CD4-positive, alpha-beta memory T cell (primary cell): ENCODE measurements at regions not wholly inside any gene's neighbourhood (a gene's known extent, or its start where the extent isn't known, plus 50 kb on each side); places are given as distances from the start of the nearest gene placed in this dataset.
"Not testable (repeated sequence)": the region's sequence is repeated elsewhere in the genome, so short reads cannot be mapped to it uniquely, and the experiment has no call there.

ENCODE experiments used
- CTCF ChIA-PET: fragments of 350-600 bp; sonication (Branson Sonifier 250); formaldehyde crosslinking; loops from one replicate; lab custom pipeline; 2021; ENCODE audit warnings: inconsistent platforms; ENCODE audit not compliant: partially characterized antibody; lab: Charles Lee
- POLR2A ChIA-PET: fragments of 350-600 bp; sonication (Branson Sonifier 250); formaldehyde crosslinking; loops from one replicate; lab custom pipeline; 2021; ENCODE audit not compliant: partially characterized antibody; lab: Charles Lee
- DNase-seq, 5 donors: peaks; one replicate each; pipeline versions ENCODE4 v3.0.0 to v3.0.0-alpha.2; 2020 to 2022; ENCODE audit warnings: mixed read lengths in 1 of 5
- H3K27ac ChIP-seq: one replicate; pipeline ENCODE4 v1.7.0; 2013; ENCODE audit warnings: low read depth, low read length
- H3K27me3 ChIP-seq: 2 replicates; pipeline ENCODE4 v1.7.0; 2013; ENCODE audit warnings: mild to moderate bottlenecking, low read length, moderate library complexity; ENCODE audit not compliant: insufficient read depth
- H3K36me3 ChIP-seq: 2 replicates; pipeline ENCODE4 v1.7.0; 2013; ENCODE audit warnings: mild to moderate bottlenecking, low read length, moderate library complexity; ENCODE audit not compliant: insufficient read depth
- H3K4me1 ChIP-seq: 2 replicates; pipeline ENCODE4 v1.7.0; 2013; ENCODE audit warnings: mild to moderate bottlenecking, low read length, moderate library complexity; ENCODE audit not compliant: insufficient read depth
- H3K4me3 ChIP-seq, 2 donors: one replicate each; pipeline ENCODE4 v1.7.0; 2013; ENCODE audit warnings: low read length in 2 of 2, mild to moderate bottlenecking in 1 of 2
- H3K9me3 ChIP-seq, 2 donors: one replicate each; pipeline ENCODE4 v1.7.0; 2013; ENCODE audit warnings: low read length in 2 of 2, control low read depth in 1 of 2; ENCODE audit not compliant: control insufficient read depth in 1 of 2
- H3K27ac Mint-ChIP-seq, 7 donors: one replicate each; pipeline ENCODE4 v1.8.0; 2020 to 2021; ENCODE audit warnings: mixed read lengths in 7 of 7, mild to moderate bottlenecking in 6 of 7, inconsistent platforms in 3 of 7, moderate library complexity in 3 of 7
- H3K27me3 Mint-ChIP-seq, 2 donors: one replicate each; pipeline ENCODE4 v1.8.0; 2020 to 2021; ENCODE audit warnings: mixed read lengths in 2 of 2
- H3K36me3 Mint-ChIP-seq, 2 donors: one replicate each; pipeline ENCODE4 v1.8.0; 2020 to 2021; ENCODE audit warnings: mixed read lengths in 2 of 2, inconsistent platforms in 1 of 2, mild to moderate bottlenecking in 1 of 2
- H3K4me1 Mint-ChIP-seq, 4 donors: one replicate each; pipeline ENCODE4 v1.8.0; 2020 to 2021; ENCODE audit warnings: mixed read lengths in 4 of 4, mild to moderate bottlenecking in 1 of 4
- H3K4me3 Mint-ChIP-seq, 8 donors: one replicate each; pipeline ENCODE4 v1.8.0; 2020 to 2021; ENCODE audit warnings: mixed read lengths in 8 of 8, mild to moderate bottlenecking in 7 of 8, moderate library complexity in 6 of 8, inconsistent platforms in 3 of 8
- H3K9me3 Mint-ChIP-seq, 8 donors: one replicate each; pipeline ENCODE4 v1.8.0; 2020 to 2021; ENCODE audit warnings: mixed read lengths in 8 of 8, mild to moderate bottlenecking in 5 of 8, inconsistent platforms in 3 of 8, moderate library complexity in 1 of 8
- intact Hi-C: fragments of 100-400 bp; cut with micrococcal nuclease; formaldehyde crosslinking; loops from one replicate; pipeline ENCODE4 v1.15.1; 2023

DNA sequence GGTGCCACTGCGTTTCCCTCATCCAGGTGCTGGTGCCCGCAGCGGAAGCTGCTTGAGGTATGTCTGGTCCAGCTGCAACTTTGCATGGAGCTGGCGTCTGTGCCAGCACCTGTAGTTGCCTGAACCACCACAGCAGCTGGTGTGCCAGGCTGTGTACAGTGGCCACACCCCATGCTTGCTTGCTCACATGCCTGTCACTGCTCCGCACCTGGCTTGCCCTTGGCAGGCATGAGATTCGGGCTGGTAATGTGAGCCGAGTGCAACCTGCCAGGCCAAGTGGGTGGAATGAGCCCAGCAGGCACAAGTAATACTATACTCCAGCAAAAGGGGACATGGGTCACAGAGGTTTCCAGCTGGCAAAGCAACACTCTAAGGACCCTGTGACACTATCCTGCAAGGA, 1123.3 kb upstream of the ACVR2A start:
- H3K27ac ChIP-seq, result no peak overlapping the region
- ChIA-PET POLR2A (no interaction called here), CTCF (no interaction called here)
- no peaks in the 10 kb centered on the region for H3K36me3 ChIP-seq
- no peaks in the 10 kb centered on the region for H3K27me3 ChIP-seq
- no peaks in the 10 kb centered on the region for H3K36me3 Mint-ChIP-seq
- H3K9me3 Mint-ChIP-seq, result peaks cover 0 to 6% (median 4%) of the 10 kb centered on the region in 8 donors
- H3K27me3 Mint-ChIP-seq, result no peaks in the 10 kb centered on the region
- H3K4me3 ChIP-seq, result no peak overlapping the region
- no peaks in the 10 kb centered on the region for H3K9me3 ChIP-seq
- H3K4me1 Mint-ChIP-seq, result no peaks in the 10 kb centered on the region
- H3K27ac Mint-ChIP-seq, result no peak overlapping the region
- no peak overlapping the region for H3K4me3 Mint-ChIP-seq
- intact Hi-C loops, result no loop called here
- H3K4me1 ChIP-seq, result no peaks in the 10 kb centered on the region
- no peak for DNase-seq

DNA sequence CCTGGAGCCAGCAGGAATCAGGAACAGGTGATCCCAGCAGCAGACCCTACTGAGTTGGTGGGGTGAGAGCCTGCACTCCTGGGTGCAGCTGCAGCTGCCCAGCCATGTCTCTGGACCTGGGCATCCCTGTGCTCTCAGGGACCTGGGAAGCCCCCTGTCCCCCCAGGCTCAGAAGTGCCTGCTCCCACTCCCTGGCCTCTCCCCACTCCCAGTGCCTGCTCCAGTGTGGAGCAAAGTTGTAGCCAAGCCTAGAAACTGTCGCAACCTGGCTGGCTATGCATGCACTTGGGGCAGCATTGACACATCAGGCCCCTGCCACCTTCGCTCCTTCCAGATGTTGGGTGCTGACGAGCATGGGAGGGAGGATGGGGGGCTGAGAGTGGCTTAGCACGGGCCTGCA, 1124.7 kb upstream of the ACVR2A start:
- Mint-ChIP-seq H3K27ac (no peak overlapping the region), H3K27me3 (no peaks in the 10 kb centered on the region), H3K36me3 (no peaks in the 10 kb centered on the region), H3K9me3 (peaks cover 0 to 6% (median 4%) of the 10 kb centered on the region in 8 donors), H3K4me1 (no peaks in the 10 kb centered on the region), H3K4me3 (no peak overlapping the region)
- intact Hi-C loops, result no loop called here
- ChIA-PET POLR2A (no interaction called here), CTCF (no interaction called here)
- Histone ChIP-seq H3K4me1 (no peaks in the 10 kb centered on the region), H3K36me3 (no peaks in the 10 kb centered on the region), H3K27ac (no peak overlapping the region), H3K9me3 (no peaks in the 10 kb centered on the region), H3K27me3 (no peaks in the 10 kb centered on the region), H3K4me3 (no peak overlapping the region)
- DNase-seq, result no peak

DNA sequence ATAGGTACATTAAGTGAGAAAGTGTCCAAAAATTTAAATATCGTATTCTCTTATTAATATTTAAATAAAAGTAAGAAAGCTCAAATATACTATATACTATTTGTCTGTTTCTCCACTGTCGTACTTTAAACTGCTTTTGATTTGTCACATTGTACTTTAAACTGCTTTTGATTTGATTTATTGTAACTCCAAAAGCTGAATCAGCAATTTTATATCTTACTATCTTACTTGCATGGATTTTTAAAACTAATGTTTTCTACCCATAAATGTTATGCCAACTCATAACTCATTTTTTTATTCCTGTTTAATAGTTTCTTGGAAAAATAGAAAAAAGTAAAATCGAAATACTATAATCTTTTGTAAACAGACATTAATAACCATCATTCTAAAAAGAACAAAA, 1128.2 kb upstream of the ACVR2A start:
- Histone ChIP-seq H3K4me3 (no peak overlapping the region), H3K36me3 (no peaks in the 10 kb centered on the region), H3K27me3 (no peaks in the 10 kb centered on the region), H3K4me1 (no peaks in the 10 kb centered on the region), H3K9me3 (no peaks in the 10 kb centered on the region), H3K27ac (no peak overlapping the region)
- H3K27me3 Mint-ChIP-seq, result no peaks in the 10 kb centered on the region
- no peak overlapping the region for H3K4me3 Mint-ChIP-seq
- DNase-seq, result no peak
- peaks cover 0 to 12% (median 4%) of the 10 kb centered on the region in 8 donors for H3K9me3 Mint-ChIP-seq
- no peaks in the 10 kb centered on the region for H3K36me3 Mint-ChIP-seq
- no peaks in the 10 kb centered on the region for H3K4me1 Mint-ChIP-seq
- POLR2A ChIA-PET, result no interaction called here
- CTCF ChIA-PET, result no interaction called here
- intact Hi-C loops, result no loop called here
- no peak overlapping the region for H3K27ac Mint-ChIP-seq

- Histone ChIP-seq H3K4me1 (no peaks in the 10 kb centered on the region), H3K9me3 (no peaks in the 10 kb centered on the region), H3K36me3 (no peaks in the 10 kb centered on the region), H3K4me3 (no peak overlapping the region), H3K27me3 (no peaks in the 10 kb centered on the region), H3K27ac (no peak overlapping the region)
- Mint-ChIP-seq H3K9me3 (peaks cover 0 to 14% (median 3%) of the 10 kb centered on the region in 8 donors), H3K4me1 (no peaks in the 10 kb centered on the region), H3K36me3 (no peaks in the 10 kb centered on the region), H3K27ac (no peak overlapping the region), H3K27me3 (no peaks in the 10 kb centered on the region), H3K4me3 (no peak overlapping the region)
- POLR2A ChIA-PET, result no interaction called here
- DNase-seq, result no peak
- intact Hi-C loops, result no loop called here
- CTCF ChIA-PET, result no interaction called here
These were observed 1135.8 kb upstream of the ACVR2A start for GRCh38 chr2:146709004-146709403.

GRCh38 chr2:146701183-146701582, 1143.6 kb upstream of the ACVR2A start:
- Histone ChIP-seq H3K9me3 (no peaks in the 10 kb centered on the region), H3K36me3 (no peaks in the 10 kb centered on the region), H3K27ac (no peak overlapping the region), H3K4me1 (no peaks in the 10 kb centered on the region), H3K4me3 (no peak overlapping the region), H3K27me3 (no peaks in the 10 kb centered on the region)
- no peak overlapping the region for H3K4me3 Mint-ChIP-seq
- no peak overlapping the region for H3K27ac Mint-ChIP-seq
- H3K36me3 Mint-ChIP-seq, result no peaks in the 10 kb centered on the region
- H3K27me3 Mint-ChIP-seq, result no peaks in the 10 kb centered on the region
- no peaks in the 10 kb centered on the region for H3K4me1 Mint-ChIP-seq
- intact Hi-C loops, result no loop called here
- ChIA-PET CTCF (no interaction called here), POLR2A (no interaction called here)
- peaks cover 6 to 40% (median 27%) of the 10 kb centered on the region in 8 donors for H3K9me3 Mint-ChIP-seq
- DNase-seq, result no peak

- Histone ChIP-seq H3K4me3 (no peak overlapping the region), H3K27ac (no peak overlapping the region), H3K36me3 (no peaks in the 10 kb centered on the region), H3K4me1 (no peaks in the 10 kb centered on the region), H3K9me3 (no peaks in the 10 kb centered on the region), H3K27me3 (no peaks in the 10 kb centered on the region)
- intact Hi-C loops, result no loop called here
- Mint-ChIP-seq H3K4me3 (no peak overlapping the region), H3K27me3 (no peaks in the 10 kb centered on the region), H3K36me3 (no peaks in the 10 kb centered on the region), H3K4me1 (no peaks in the 10 kb centered on the region), H3K9me3 (peaks cover 2 to 26% (median 15%) of the 10 kb centered on the region in 8 donors), H3K27ac (no peak overlapping the region)
- ChIA-PET POLR2A (no interaction called here), CTCF (no interaction called here)
- no peak for DNase-seq
These were observed 1147.5 kb upstream of the ACVR2A start for GRCh38 chr2:146697307-146697706.

GRCh38 chr2:146696787-146697186, 1148.0 kb upstream of the ACVR2A start:
- H3K27me3 Mint-ChIP-seq, H3K4me3 Mint-ChIP-seq, H3K4me3 ChIP-seq, CTCF ChIA-PET, H3K27ac Mint-ChIP-seq, H3K4me1 Mint-ChIP-seq, POLR2A ChIA-PET, H3K9me3 ChIP-seq, H3K4me1 ChIP-seq, DNase-seq, H3K36me3 ChIP-seq, H3K27ac ChIP-seq, intact Hi-C loops, H3K27me3 ChIP-seq, H3K36me3 Mint-ChIP-seq: not testable (repeated sequence)
- peaks cover under 1 to 21% (median 10%) of the 10 kb centered on the region in 8 donors for H3K9me3 Mint-ChIP-seq

DNA sequence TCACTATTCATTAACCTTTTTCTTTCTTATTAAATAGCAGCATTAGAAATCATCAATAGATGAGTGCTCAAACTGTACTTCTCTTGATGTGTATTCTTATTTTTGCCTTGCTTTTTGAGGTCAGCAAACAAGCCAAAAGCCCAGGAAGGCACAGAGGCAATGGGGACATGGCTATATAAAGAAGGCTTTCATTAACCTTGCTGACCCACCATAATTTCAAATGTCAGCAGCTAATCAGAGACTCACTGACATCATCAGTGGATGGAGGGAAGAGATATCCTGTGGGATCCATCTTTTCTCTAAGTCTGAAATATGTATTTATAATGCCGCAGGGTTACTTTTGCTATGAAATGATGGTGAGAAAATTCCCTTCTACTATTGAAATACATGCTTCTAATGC, 1162.8 kb upstream of the ACVR2A start:
- ChIA-PET POLR2A (no interaction called here), CTCF (no interaction called here)
- no peaks in the 10 kb centered on the region for H3K4me1 ChIP-seq
- no peak overlapping the region for H3K27ac ChIP-seq
- Mint-ChIP-seq H3K36me3 (no peaks in the 10 kb centered on the region), H3K9me3 (no peaks in the 10 kb centered on the region), H3K4me3 (no peak overlapping the region), H3K27me3 (peaks cover 0 to 1% of the 10 kb centered on the region in 2 donors), H3K4me1 (no peaks in the 10 kb centered on the region), H3K27ac (no peak overlapping the region)
- H3K27me3 ChIP-seq, result no peaks in the 10 kb centered on the region
- H3K9me3 ChIP-seq, result no peaks in the 10 kb centered on the region
- no peaks in the 10 kb centered on the region for H3K36me3 ChIP-seq
- H3K4me3 ChIP-seq, result no peak overlapping the region
- intact Hi-C loops, result no loop called here
- DNase-seq, result no peak
